ENCODE measurements at regions not wholly inside any gene's neighbourhood (a gene's known extent, or its start where the extent isn't known, plus 50 kb on each side); places are given as distances from the start of the nearest gene placed in this dataset.
"Not testable (repeated sequence)": the region's sequence is repeated elsewhere in the genome, so short reads cannot be mapped to it uniquely, and the experiment has no call there.

DNA sequence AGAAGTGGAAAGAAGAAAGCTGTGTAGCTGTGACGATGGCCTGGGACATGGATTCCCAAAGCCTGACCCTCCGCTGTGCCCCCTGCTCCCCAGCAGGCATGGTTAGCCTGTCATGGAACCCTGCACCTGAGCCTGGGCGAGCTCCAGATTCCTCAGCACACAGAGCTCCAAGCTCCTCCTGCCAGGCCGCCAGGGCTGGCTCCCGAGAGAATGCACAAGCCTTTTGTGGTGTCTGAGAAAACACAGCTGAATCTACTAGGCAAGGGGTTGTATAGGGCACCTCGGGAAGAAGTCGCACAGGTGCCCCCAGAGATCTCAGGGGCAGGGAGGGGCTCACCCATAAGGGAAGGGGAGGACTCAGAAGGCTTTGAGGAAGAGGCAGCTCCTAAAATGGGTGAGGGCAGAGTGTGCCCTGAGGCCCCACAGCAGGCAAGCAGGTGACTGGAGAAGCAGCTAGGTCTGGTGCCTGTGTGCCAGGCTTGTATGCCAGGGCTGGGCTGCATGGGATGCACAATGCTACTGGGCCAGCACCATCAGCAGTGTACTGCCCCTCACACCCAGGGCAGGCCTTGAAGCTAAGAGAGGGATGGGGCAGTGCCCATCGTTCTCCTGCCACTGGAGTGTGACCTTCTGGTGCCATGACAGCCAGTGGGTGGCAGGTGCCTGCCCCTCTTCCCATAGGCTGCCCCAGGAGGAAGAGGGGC lies 64.3 kb upstream of the CD93 start:
- DNase-seq (ENCODE audit: low spot score) = no peak

DNA sequence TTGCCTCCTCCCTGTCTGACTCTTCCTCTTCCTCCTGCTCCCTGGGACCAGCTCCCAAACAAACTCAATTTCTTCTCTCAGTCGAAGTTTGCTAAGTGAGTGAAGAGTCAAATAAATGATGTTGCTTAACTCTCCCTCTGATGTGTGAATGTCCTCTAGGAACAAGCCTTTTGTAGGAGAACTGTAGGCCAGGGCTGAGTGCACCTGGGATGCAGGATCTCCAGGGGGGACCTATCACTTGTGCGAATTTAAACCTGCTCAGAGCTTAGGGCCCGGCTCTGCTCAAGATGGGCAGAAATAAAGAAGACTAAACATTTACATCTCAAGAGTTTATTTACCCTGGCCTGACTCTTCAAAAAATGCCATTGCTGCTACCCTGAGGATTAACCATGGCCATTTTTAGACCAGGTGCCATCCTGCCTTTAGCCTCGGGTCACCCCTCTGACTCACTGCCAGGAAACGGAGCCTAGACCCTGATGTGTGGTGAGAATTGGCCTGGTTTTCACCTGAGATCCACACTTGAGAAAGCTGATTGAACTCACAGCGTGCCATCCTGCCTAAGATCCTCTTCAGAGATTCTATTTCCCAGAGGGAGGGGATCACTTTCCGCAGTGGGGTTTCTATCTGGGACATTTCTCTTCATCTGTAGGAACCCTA lies 63.6 kb upstream of the CD93 start:
- no peak for DNase-seq (ENCODE audit: low spot score)

DNA sequence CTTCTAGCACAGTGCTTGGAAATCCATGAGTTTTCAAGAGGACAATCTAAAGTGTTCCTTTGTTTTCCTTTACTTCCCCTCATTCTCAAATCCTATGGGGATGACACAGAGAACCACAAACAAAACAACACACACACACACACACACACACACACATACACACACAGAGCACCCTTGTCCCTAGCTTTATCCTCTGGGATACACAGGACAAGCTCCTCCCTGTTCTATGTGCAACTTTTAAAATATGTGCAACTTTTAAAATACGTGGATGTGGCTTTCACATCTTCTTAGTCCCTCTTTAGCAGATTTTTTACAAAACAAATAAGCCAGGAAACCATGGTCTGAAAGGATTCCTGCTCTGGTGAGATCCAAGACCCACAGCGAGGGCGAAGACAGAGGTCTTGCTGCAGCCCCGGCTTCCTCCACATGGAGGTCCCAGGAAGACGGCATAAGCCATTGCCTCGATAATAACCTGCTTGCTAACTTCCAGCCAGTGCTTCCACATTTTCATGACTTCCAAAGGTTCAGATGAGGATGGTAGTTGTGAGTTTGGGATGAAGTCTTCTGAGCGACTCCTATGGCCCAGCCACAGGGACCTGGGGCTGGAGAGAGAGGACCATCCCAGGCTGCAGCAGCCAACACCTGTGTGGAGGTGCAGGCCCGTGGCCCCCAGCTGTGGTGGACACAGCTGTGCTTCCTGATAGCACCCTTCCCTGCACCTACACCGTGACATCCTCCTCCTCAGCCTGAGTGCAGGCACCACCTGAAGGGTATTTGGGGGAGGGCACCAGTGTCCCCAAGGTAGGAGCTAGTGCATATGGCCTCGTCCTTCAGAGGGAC lies 62.8 kb upstream of the CD93 start:
- DNase-seq (ENCODE audit: low spot score) = no peak

DNA sequence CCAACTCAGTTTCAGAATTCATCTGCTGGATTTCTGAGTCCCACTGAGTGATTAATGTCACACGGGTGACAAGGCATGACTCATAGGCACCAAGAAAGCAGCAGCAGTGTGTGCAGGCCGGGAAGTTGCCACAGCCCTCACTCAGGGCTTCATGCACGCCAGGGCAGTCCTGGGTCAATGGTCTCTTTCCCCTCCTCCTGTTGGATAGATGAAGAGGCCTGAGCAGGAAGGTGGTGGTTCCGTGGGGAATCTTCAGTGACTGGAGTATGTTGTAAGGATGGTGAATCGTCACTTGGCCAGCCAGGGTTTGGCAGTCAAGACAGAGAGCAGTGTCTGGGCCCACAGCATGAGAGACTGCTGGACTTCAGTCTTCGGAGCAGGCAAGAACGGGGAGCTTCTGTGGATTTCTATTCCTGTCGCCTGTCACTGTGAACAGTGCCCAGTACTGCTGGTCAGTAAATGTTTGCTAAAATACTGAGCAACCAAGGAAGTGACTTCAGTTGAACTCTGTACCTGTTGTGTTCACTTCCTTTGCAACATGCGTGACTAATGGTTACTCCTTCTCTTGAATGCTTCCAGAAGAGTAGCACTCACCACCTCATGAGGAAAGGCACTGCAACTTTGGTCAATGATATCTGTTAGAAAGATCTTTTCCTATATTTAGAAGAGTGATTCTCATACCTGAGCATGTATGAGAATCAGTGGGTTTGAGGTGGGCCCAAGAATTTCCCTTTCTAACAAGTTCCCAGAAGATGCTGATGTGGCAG lies 62.0 kb upstream of the CD93 start:
- DNase-seq (ENCODE audit: low spot score) = peak; percentile 87

DNA sequence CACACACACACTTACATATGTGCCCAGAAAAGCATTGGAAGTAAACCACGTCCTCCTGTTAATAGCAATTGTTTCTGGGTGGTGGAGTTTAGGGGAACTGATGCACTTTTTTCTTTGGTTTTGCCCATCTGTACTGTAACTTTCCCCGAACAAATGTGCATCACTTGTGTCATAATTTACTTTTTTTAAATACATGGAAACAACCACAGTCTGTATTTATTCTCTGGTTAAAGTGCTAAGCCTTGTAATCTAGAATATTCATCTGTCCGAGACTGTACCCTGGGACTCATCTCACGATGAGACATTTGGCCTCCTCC lies 61.5 kb upstream of the CD93 start:
- DNase-seq (ENCODE audit: low spot score) = no peak

DNA sequence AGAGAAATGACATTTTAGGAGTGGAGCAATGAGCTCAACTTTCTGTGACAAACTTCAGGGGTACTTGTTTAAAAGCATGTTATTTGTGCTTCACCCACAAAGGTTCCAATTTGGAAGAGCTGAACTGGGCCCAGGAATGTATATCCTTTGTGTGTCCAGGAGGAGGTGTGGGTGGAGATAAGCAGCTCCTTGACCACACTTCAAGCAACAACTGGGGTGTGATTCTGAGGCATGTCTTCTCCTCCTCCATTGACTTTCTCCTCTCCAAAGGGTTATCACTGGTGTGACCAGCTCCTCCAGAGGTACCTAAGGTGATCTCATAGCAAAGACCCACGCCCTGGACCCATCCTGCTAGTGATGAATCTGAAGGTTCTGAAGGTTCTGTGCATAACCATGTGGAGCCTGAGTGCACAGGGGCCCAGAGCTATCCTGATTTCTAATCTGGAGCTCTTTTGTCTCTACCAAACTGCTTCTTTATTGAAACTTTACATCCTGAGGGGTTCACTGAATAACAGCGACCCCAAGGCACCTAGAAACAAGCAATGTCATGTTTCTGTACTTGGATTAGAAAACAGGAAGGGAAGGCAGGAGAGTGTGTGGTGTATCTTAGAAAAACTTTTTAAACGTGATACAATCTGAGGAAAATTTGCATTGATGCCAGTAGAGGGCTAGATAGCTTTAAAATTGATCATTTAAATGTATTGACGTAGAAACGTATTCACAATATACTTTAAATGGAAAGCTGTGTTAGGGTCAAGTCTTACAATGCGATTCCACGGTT lies 60.9 kb upstream of the CD93 start:
- DNase-seq (ENCODE audit: low spot score) = no peak

DNA sequence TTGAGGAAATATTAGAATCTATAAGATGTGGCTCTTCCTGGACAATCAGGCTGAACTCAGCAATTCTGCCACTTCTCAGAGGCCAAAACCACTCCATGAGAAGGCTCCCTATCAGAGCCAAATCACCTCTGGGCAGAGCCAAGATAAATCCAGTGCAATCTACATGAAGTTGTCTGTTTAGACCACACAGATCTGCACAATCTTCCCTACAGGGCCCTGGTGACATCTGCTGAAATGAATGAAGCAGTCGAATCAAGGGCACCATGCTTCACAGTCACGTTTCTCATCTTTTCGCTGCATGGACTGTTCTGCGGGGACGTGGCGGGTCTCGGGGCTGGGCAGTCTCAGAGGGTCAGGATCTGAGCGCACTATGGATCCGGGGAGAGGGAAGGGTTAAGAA lies 60.1 kb upstream of the CD93 start:
- DNase-seq (ENCODE audit: low spot score) = no peak

DNA sequence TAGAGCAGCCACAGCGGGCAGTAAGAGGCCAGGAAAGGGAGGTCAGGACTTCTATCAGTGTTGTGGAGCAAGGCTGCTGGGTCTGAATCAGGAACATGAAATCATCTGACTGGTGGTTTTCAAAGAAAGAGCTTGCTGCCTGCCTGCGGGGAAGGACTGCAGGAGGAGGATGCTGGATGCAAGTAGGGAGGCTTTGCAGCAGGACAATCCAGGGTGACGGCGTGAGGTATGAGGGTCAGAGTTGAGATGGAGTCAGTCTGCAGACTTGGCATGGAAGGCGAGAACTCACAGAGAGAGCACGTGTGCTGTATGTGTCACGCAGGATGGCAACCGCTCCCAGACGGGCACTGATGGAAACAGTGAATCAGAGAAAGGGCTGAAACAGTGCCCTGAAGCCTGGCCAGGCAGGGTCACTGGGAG lies 59.2 kb upstream of the CD93 start:
- DNase-seq (ENCODE audit: low spot score) = no peak

DNA sequence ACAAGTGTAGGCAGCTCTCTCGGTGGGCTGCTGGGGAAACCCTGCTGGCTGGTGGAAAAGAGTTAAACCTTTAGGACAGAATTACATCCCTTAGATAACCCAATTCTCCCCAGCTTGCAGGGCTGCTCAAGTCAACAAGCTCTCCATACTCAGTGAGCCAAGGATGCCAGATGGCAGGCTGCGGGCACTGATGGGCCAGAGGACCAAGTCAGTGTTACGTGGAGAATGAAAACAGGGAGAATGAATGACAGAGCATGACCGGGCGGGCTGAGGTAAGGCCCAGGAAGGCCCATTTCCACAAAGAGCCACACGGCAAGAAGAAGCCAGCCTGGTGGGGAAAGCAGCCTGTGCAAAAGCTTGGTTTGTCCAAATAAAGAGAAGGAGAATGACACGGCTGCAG lies 58.7 kb upstream of the CD93 start:
- no peak for DNase-seq (ENCODE audit: low spot score)

DNA sequence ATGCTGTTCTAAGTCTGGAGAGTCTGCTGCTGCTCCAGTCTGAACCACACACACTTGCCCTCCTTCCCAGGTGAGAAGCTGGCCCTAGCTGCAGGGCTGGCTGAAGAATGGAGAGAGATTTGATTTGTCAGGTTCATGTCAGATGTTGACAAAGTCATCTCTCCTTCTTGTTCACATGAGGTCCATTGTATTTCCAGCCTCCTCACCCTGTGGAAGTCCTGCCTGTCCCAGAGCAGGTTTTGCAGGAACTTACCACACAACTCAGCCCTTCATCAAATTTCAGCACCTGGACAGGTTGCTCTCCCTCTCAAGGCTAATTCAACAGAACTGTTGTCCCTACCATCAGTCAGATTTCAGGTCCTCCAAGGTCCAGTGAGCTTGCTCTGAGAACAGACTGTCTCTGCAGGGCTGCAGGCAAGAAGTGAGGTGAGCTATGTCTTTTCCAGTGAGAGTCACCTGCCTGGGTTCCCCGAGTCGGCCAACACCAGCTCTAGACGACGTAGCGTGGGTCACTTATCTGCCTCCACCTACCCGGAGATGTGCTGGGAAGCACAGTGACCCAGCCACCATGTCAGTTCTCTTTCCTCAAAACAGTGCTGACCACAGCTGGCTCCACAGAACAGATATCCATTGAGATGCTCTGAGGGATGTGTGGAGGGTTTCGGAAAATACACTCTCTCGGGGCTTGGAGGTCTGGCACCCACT lies 58.0 kb upstream of the CD93 start:
- no peak for DNase-seq (ENCODE audit: low spot score)

DNA sequence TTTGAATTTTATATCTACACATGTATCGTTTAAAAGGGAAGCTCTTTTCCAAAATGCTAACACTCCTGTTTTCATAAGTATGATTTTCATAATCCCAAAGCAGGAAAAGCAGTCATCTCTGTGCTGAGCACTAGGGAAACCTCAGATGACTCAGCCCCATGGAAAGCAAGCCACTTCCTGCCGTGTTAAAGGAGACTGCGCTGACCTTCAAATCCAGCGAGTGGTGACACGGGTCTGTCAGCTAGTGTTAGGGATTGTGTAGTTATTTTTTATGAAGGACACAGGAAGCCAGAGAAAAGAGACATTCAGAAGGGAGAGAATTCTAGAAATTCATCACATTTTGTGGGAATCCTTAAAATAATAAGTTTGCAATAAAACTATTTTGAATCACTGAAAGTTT lies 57.0 kb upstream of the CD93 start:
- peak; percentile 95 for DNase-seq (ENCODE audit: low spot score)

DNA sequence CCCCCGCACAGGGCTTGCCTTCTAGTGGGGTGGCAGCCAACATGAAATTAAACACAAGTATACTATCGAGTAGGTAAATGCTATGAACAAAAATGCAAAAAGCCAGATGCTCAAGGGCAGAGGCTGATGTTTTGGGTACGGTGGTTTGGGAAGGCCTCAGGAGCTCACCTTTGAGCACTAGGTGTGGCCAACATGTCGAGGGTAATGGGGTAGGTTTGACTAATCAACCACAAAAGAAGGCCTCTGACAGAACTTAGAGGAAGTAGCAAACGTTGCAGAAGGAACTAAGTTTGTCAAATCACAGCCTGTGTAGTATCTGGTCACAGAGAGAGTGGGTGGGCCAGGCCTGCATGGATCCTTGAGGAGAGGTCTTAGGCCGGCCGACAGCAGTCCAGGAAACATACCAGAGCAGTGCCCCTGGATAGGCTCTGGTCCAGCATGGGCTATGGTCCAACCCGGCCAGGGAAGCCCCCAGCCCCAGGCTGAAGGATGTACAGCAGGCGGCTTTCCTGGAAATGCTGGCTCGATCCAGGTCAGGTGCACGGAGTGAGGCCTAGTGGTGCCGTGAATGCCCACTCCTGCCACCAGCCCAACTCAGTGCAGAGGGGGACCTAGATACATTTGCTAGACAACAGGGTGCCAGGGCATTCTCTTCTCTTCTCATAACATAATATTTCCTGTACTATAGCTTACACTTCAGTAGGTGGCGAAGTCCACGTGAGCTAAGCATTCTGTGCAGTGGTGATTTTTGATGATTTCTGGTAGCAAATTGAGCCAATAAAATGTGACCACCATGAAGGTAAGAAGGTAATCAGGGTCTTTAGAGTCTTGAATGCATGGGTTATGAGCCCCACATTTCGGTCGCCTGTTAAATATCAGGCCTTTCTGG lies 56.3 kb upstream of the CD93 start:
- DNase-seq (ENCODE audit: low spot score) = no peak

DNA sequence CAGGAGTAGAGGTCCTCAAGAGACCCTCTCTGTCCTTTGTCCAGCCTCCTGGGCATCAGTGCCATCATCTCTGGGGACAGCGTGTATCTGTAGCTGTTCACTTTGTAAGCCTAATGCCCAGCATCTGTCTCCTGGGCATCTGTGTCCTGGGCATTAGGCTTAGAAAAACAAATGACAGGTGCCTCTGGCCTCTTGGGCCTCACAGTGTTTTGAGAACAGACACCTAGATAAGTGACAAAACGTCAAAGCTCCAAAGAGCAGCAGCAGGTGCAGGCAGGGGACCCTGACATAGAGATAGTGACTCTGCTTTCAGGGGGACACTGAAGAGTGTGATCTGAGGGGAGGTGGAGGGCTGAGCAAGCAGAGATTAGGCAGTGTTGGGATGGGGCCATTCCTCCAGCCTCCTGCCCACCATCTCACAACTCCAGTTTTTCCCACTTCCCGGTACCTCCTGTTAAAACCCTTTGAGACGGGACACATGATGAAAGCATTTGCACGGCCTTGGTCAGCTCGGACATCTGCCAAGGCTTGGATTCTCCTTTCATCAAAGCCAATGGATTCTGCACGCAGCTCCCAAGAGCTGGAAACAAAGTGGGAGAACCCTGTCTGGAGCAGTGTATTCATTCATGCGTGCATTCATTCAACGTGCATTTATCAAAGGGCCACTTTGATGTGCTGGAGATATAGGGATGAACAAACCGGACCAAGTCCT lies 55.5 kb upstream of the CD93 start:
- no peak for DNase-seq (ENCODE audit: low spot score)

DNA sequence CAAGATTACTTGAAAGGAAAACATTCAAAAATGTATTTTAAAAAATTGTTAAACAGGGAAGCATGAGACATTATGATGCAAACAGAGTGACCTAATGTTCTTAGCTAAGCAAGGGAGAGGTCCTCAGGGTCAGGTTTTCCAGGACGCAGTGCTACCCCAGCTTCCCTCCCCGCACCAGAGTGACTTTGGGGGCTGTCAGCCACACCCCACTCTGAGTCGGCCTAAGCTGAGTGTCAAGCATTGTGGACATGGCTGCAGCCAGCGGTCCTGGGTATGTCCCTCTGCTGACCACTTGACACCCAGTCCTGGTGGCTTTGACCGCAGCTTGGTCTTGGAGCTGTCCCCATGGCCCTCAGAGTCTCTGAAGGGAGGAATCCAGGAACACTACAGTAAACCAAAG lies 54.9 kb upstream of the CD93 start:
- DNase-seq (ENCODE audit: low spot score) = no peak

DNA sequence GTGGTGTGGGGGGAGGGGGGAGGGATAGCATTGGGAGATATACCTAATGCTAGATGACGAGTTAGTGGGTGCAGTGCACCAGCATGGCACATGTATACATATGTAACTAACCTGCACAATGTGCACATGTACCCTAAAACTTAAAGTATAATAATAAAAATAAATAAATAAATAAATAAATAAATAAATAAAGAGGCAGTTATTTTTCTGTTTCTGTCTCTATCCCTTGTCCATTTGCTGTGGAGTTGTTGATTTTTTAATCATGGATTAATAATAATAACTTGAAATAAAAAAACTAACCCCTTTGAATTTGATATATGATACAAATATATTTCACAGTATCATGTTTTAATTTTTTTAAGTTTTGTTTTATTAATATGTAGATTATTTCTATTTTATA lies 53.9 kb upstream of the CD93 start:
- not testable (repeated sequence) for DNase-seq (ENCODE audit: low spot score)

DNA sequence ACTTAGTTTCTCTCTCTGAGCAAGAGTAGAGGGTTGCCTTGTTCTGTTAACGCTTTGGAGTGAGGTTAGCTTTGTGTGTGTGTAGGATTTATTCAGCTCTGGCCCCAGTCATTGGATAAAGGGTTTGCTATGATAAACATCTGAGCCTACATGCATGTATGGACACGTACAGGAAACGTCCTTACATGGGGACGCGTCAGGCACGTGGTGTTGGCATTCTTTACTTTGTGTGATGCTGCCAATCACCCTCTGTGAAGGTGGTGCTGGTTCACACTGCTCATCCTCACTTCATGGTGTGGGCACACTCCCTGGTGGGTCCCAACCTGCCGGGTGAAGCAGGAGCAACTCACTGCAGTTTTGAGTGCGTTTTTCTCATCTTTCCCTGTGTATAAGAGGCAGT lies 53.4 kb upstream of the CD93 start:
- DNase-seq (ENCODE audit: low spot score) = no peak

DNA sequence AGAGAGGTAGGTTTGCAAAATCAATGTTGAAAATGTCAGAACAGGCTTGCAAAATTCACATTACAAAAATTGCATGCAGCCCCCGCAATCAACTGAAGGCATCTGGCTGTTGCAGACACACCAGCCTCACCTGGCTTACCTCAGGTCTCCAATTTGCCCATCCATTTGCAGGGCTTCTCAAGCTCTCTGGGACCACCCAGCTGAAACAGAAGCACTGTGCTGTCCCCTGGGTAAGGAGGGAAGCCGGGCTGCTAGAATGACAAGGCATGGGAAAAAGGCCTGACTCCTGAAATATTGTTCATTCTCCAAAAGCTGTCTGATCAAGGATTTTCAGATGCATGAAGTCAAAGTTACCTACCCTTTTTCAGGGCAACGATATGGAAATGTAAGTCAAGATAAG lies 52.6 kb upstream of the CD93 start:
- no peak for DNase-seq (ENCODE audit: low spot score)

DNA sequence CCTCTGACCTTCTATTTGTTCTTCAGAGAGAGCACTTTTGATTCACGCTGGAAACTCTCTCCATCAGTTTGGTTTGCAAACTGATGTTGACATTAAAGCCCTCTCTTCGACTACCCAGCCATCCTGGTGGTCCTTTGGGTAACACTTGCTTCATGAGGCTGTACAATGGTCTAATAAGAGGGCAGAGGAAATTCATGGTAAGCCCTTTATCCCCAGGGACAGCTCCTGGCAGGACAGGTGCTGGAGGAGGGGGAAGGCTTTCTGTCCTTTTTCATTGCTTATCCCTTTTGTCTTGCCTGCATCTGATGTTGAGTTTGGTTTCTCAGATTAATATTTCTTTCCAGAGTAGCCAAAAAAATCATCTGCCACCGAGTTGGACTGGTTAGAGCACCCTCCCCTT lies 52.1 kb upstream of the CD93 start:
- DNase-seq (ENCODE audit: low spot score) = no peak
